ENCODE measurements at regions not wholly inside any gene's neighbourhood (a gene's known extent, or its start where the extent isn't known, plus 50 kb on each side); places are given as distances from the start of the nearest gene placed in this dataset.

DNA sequence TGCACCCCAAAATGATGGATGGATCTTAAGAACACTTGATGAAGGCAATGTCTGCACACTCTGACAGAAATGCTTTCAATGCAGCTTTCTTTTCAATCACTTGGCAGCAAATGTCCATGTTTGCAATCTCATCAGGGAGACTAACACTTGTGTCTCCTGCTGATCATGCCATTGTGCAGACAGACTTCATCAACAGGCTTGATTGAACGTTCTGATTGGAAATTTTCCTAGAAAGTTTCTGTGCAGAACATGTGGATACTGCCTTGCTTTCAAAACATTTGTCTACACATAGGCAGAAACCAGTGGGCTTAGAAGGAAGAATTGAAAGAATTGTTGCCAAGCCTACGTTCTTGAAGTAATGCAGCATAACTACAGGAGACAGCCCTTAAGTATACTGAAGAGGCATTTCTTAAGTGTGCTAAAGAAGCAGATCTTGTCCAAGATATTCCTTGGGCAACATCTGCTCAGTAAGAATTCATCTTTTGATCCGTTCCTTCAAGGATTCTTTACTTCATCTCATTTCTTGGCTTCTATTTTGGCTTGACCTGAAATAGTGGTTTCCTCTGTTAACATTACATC lies 120.4 kb upstream of the PLCB4 start:
- Histone ChIP-seq H3K36me3 (no peaks in the 10 kb centered on the region), H3K9me3 (no peaks in the 10 kb centered on the region), H3K4me3 (no peak overlapping the region), H3K27ac (no peak overlapping the region), H3K4me1 (peaks cover 7 to 45% (median 15%) of the 10 kb centered on the region in 3 donors), H3K27me3 (no peaks in the 10 kb centered on the region)
- ATAC-seq: no peak
- TF ChIP-seq EP300 (IDR thresholded peaks at IDR 0.05) (no peak), POLR2A (IDR thresholded peaks at IDR 0.05) (no peak), POLR2AphosphoS5 (IDR thresholded peaks at IDR 0.05) (no peak)
- TF ChIP-seq, protein P1, sequence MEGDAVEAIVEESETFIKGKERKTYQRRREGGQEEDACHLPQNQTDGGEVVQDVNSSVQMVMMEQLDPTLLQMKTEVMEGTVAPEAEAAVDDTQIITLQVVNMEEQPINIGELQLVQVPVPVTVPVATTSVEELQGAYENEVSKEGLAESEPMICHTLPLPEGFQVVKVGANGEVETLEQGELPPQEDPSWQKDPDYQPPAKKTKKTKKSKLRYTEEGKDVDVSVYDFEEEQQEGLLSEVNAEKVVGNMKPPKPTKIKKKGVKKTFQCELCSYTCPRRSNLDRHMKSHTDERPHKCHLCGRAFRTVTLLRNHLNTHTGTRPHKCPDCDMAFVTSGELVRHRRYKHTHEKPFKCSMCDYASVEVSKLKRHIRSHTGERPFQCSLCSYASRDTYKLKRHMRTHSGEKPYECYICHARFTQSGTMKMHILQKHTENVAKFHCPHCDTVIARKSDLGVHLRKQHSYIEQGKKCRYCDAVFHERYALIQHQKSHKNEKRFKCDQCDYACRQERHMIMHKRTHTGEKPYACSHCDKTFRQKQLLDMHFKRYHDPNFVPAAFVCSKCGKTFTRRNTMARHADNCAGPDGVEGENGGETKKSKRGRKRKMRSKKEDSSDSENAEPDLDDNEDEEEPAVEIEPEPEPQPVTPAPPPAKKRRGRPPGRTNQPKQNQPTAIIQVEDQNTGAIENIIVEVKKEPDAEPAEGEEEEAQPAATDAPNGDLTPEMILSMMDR (IDR thresholded peaks at IDR 0.05): no peak
- 56 to 72% methylated on average over 3 of the region's 3 CpGs for WGBS, 2 donors (ENCODE audit: low coverage in 1 of 2)

- WGBS, 2 donors (ENCODE audit: low coverage in 1 of 2): 89 to 96% methylated on average over 3 of the region's 4 CpGs
- no peak overlapping the region for H3K4me3 ChIP-seq
- H3K4me1 ChIP-seq: peaks cover under 1 to 21% (median 9%) of the 10 kb centered on the region in 3 donors
- H3K36me3 ChIP-seq: no peaks in the 10 kb centered on the region
- no peak for ATAC-seq
- TF ChIP-seq, protein P1 (IDR thresholded peaks at IDR 0.05): no peak
- no peak for TF ChIP-seq POLR2AphosphoS5 (IDR thresholded peaks at IDR 0.05)
- TF ChIP-seq EP300 (IDR thresholded peaks at IDR 0.05): no peak
- no peak for TF ChIP-seq POLR2A (IDR thresholded peaks at IDR 0.05)
- H3K27ac ChIP-seq: no peak overlapping the region
- H3K27me3 ChIP-seq: no peaks in the 10 kb centered on the region
- no peaks in the 10 kb centered on the region for H3K9me3 ChIP-seq
Observed at GRCh38 chr20:8951164-8951563, 117.7 kb upstream of the PLCB4 start.

- no peak overlapping the region for H3K27ac ChIP-seq
- H3K27me3 ChIP-seq: no peaks in the 10 kb centered on the region
- 83 to 89% methylated on average over 2 of the region's 2 CpGs for WGBS, 2 donors (ENCODE audit: low coverage in 1 of 2)
- H3K36me3 ChIP-seq: no peaks in the 10 kb centered on the region
- TF ChIP-seq POLR2A (IDR thresholded peaks at IDR 0.05): no peak
- no peak for TF ChIP-seq EP300 (IDR thresholded peaks at IDR 0.05)
- TF ChIP-seq, protein P1 (IDR thresholded peaks at IDR 0.05): no peak
- TF ChIP-seq POLR2AphosphoS5 (IDR thresholded peaks at IDR 0.05): no peak
- no peak overlapping the region for H3K4me3 ChIP-seq
- H3K9me3 ChIP-seq: no peaks in the 10 kb centered on the region
- no peak for ATAC-seq
- peaks cover 0 to 9% (median 0%) of the 10 kb centered on the region in 3 donors for H3K4me1 ChIP-seq
Observed at GRCh38 chr20:8952721-8953120, 116.2 kb upstream of the PLCB4 start.

GRCh38 chr20:8953300-8953699 lies 115.6 kb upstream of the PLCB4 start:
- Histone ChIP-seq H3K36me3 (no peaks in the 10 kb centered on the region), H3K27ac (no peak overlapping the region), H3K9me3 (no peaks in the 10 kb centered on the region), H3K4me3 (no peak overlapping the region), H3K4me1 (peaks cover 0 to 12% (median 0%) of the 10 kb centered on the region in 3 donors), H3K27me3 (no peaks in the 10 kb centered on the region)
- 100% methylated on average over 1 of the region's 1 CpG for WGBS, 2 donors (ENCODE audit: low coverage in 1 of 2)
- TF ChIP-seq, protein P1 (IDR thresholded peaks at IDR 0.05): no peak
- TF ChIP-seq EP300 (IDR thresholded peaks at IDR 0.05): no peak
- no peak for TF ChIP-seq POLR2AphosphoS5 (IDR thresholded peaks at IDR 0.05)
- TF ChIP-seq POLR2A (IDR thresholded peaks at IDR 0.05): no peak
- no peak for ATAC-seq

DNA sequence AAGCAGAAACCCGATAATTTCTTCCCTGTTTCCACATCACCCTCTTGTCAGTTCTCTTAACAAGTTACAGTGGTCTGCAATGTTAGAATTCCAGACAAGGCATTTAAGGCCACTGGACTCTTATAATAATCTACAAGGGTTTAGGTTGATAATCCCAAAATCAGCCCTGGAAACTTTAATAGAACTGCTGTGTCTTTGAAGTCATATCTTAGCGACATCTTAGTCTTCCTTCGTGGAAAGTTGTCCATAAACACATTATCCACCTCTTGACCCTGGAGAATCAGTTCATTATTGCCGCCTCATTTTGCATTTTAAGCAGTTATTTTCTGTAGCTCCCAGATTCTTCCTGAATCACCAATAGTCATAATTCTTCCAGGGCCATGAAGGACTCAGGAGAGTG lies 108.6 kb upstream of the PLCB4 start:
- Histone ChIP-seq H3K27ac (no peak overlapping the region), H3K4me1 (peaks cover 0 to 20% (median 0%) of the 10 kb centered on the region in 3 donors), H3K36me3 (no peaks in the 10 kb centered on the region), H3K9me3 (no peaks in the 10 kb centered on the region), H3K27me3 (no peaks in the 10 kb centered on the region), H3K4me3 (no peak overlapping the region)
- no peak for ATAC-seq
- TF ChIP-seq EP300 (IDR thresholded peaks at IDR 0.05) (no peak), POLR2A (IDR thresholded peaks at IDR 0.05) (no peak), POLR2AphosphoS5 (IDR thresholded peaks at IDR 0.05) (no peak)
- TF ChIP-seq, protein P1 (IDR thresholded peaks at IDR 0.05): no peak
- 92 to 97% methylated on average over 4 of the region's 4 CpGs for WGBS, 2 donors (ENCODE audit: low coverage in 1 of 2)
